Upper lobe of left lung (tissue), 4 donors: ENCODE measurements at regions not wholly inside any gene's neighbourhood (a gene's known extent, or its start where the extent isn't known, plus 50 kb on each side); places are given as distances from the start of the nearest gene placed in this dataset.

Experiments used
- CTCF ChIP-seq, 6 experiments: fragments of 450-650 bp in 4 of 6; fragments of 200-600 bp in 2 of 6; sonication (generic) in 2 of 6; IDR thresholded peaks; one replicate each; pipeline ENCODE4 v1.5.1; 2016 to 2019; ENCODE audit warnings: antibody characterized with exemption in 6 of 6
- EP300 ChIP-seq, 4 donors: sonication (generic); formaldehyde crosslinking; IDR thresholded peaks; one replicate each; pipeline ENCODE4 v1.5.1; 2017; ENCODE audit warnings: antibody characterized with exemption in 4 of 4, control low read depth in 2 of 4
- POLR2A ChIP-seq, 4 donors: fragments of 450-650 bp; IDR thresholded peaks; one replicate each; pipeline ENCODE4 v1.5.1; 2016 to 2017; ENCODE audit warnings: antibody characterized with exemption in 4 of 4, mild to moderate bottlenecking in 2 of 4
- POLR2AphosphoS5 ChIP-seq, 2 donors: sonication (generic); formaldehyde crosslinking; IDR thresholded peaks; one replicate each; pipeline ENCODE4 v1.5.1; 2017; ENCODE audit warnings: antibody characterized with exemption in 2 of 2

DNA sequence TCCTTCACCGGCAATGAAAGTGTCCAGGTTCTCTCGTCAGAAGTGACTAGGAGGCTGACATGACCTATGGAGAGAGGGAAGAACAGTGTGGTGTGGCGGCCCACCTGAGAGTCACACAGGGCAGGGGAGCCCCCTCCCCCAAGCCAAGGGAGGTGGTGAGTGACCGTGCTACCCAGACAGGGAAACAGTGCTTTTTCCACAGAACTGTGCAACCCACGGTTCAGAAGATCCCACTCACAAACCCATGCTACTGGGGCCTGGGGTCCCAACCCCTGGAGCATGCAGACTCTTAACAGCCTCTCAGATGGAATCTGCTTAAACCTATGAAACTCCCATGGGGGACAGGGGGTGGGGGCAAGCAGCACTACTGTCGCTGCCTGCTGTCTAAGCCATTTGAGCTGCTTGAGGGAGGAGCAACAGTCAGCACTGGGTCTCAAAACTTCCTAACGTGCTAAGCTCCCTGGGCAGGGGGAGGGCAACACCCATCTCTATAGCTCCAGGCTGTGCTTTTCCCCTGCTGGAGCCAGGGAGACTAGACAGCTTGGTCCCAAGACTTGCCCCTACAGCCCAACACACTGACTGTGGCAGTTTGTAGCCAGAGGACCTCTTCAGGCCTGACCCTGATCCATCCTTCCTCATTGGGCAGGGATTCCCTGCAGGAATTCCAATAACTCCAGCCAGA lies 850.4 kb upstream of the AADAT start:
- TF ChIP-seq CTCF (IDR thresholded peaks at IDR 0.05) (no peak), POLR2AphosphoS5 (IDR thresholded peaks at IDR 0.05) (no peak), POLR2A (IDR thresholded peaks at IDR 0.05) (no peak), EP300 (IDR thresholded peaks at IDR 0.05) (no peak)
